ENCODE measurements at regions not wholly inside any gene's neighbourhood (a gene's known extent, or its start where the extent isn't known, plus 50 kb on each side); places are given as distances from the start of the nearest gene placed in this dataset.
"Not testable (repeated sequence)": the region's sequence is repeated elsewhere in the genome, so short reads cannot be mapped to it uniquely, and the experiment has no call there.

DNA sequence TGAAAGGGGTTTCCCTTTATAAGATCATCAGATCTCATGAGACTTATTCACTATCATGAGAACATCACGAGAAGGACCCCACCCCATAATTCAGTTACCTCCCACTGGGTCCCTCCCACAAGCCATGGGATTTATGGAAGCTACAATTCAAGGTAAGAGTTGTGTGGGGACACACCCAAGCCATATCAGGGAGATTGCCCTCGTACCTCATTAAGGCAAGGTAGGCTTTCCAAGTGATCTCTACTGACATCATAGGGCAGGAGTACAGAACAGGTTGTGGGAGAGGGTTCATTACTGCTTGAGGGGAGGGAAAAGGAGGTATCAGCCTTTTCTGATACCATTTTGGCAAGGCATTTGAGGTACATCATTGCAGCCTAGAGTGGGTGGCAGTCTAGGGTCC, 524.6 kb downstream of the PRKD1 start (continued):
- TF ChIP-seq BCLAF1 (IDR thresholded peaks at IDR 0.05; ENCODE audit: borderline replicate concordance in 1 of 2, control insufficient read depth in 1 of 2, low read depth in 2 of 2, low read length in 1 of 2) = no peak

GRCh38 chr14:29410581-29410980, 517.1 kb downstream of the PRKD1 start:
- in situ Hi-C loops (cut with MboI) (no loop called here), intact Hi-C loops (cut with micrococcal nuclease) (no loop called here)
- Histone ChIP-seq H3K9me1 (ENCODE audit: control insufficient read depth, insufficient read depth, low read length) (no peaks in the 10 kb centered on the region), H3K79me2 (ENCODE audit: control insufficient read depth, insufficient read depth, low read length) (no peaks in the 10 kb centered on the region), H3K36me3 (ENCODE audit: control insufficient read depth, insufficient read depth, low read length) (no peaks in the 10 kb centered on the region), H3K4me3 (no peak overlapping the region), H4K20me1 (replicated peaks; ENCODE audit: control insufficient read depth, insufficient read depth, low read length) (no peaks in the 10 kb centered on the region), H3K9ac (ENCODE audit: insufficient read depth in 1 of 2, low read depth in 2 of 2, low read length in 2 of 2) (no peak overlapping the region), H2AFZ (ENCODE audit: low read depth, low read length) (no peak overlapping the region), H3K27ac (ENCODE audit: extremely low read depth, low read depth, low read length) (no peak overlapping the region), H3K4me1 (replicated peaks in 1 of 2; ENCODE audit: control insufficient read depth in 2 of 2, insufficient read depth in 2 of 2, low read length in 2 of 2) (no peaks in the 10 kb centered on the region), H3K27me3 (ENCODE audit: control insufficient read depth in 2 of 2, insufficient read depth in 2 of 2, low read length in 2 of 2) (no peaks in the 10 kb centered on the region), H3K4me2 (ENCODE audit: insufficient read depth, low read length) (no peak overlapping the region), H3K9me3 (replicated peaks; ENCODE audit: control insufficient read depth, insufficient read depth, low read depth, low read length) (no peaks in the 10 kb centered on the region)
- CTCF ChIA-PET (ENCODE audit: low intra/inter-chr PET ratio) = no interaction called here
- no TSS peak for BruUV-seq (replicated peaks)
- FAIRE-seq = no peak
- POLR2A ChIA-PET = no interaction called here
- TF ChIP-seq SMAD2 (IDR thresholded peaks at IDR 0.05; ENCODE audit: low read depth, low read length) (no peak), CEBPG (CRISPR knock-in tag; IDR thresholded peaks at IDR 0.05) (no peak), CEBPG (tag; conservative IDR thresholded peaks at IDR 0.05 in 1 of 2, IDR thresholded peaks at IDR 0.05 in 1 of 2) (no peak), SIRT6 (IDR thresholded peaks at IDR 0.05; ENCODE audit: low read depth, low read length) (no peak), MAFK (IDR thresholded peaks at IDR 0.05; ENCODE audit: low read length) (no peak), MAX (CRISPR knock-in tag; IDR thresholded peaks at IDR 0.05) (no peak), PRMT5 (CRISPR knock-in tag; IDR thresholded peaks at IDR 0.05) (no peak), IFI16 (CRISPR knock-in tag; IDR thresholded peaks at IDR 0.05) (no peak), SETDB1 (IDR thresholded peaks at IDR 0.05; ENCODE audit: low read length) (no peak), ZNF740 (CRISPR knock-in tag; IDR thresholded peaks at IDR 0.05) (no peak), ZNF740 (tag; IDR thresholded peaks at IDR 0.05) (no peak)
- no peak for ATAC-seq
- WGBS (ENCODE audit: insufficient coverage, low coverage, missing lambda C conversion rate) = 0% methylated on average over 2 of the region's 2 CpGs
- no peak for DNase-seq (ENCODE audit: extremely low read depth in 1 of 4, low spot score in 3 of 4)

- ATAC-seq; H3K36me3 ChIP-seq (ENCODE audit: control insufficient read depth, insufficient read depth, low read length); H3K9ac ChIP-seq (ENCODE audit: insufficient read depth in 1 of 2, low read depth in 2 of 2, low read length in 2 of 2); H3K79me2 ChIP-seq (ENCODE audit: control insufficient read depth, insufficient read depth, low read length); FAIRE-seq; H3K27ac ChIP-seq (ENCODE audit: extremely low read depth, low read depth, low read length); H4K20me1 ChIP-seq (replicated peaks; ENCODE audit: control insufficient read depth, insufficient read depth, low read length); H3K9me1 ChIP-seq (ENCODE audit: control insufficient read depth, insufficient read depth, low read length); POLR2A ChIA-PET; H3K4me3 ChIP-seq; H3K4me1 ChIP-seq (replicated peaks in 1 of 2; ENCODE audit: control insufficient read depth in 2 of 2, insufficient read depth in 2 of 2, low read length in 2 of 2); H3K9me3 ChIP-seq (replicated peaks; ENCODE audit: control insufficient read depth, insufficient read depth, low read depth, low read length); H2AFZ ChIP-seq (ENCODE audit: low read depth, low read length); intact Hi-C loops (cut with micrococcal nuclease); H3K27me3 ChIP-seq (ENCODE audit: control insufficient read depth in 2 of 2, insufficient read depth in 2 of 2, low read length in 2 of 2); BruUV-seq (replicated peaks); CTCF ChIA-PET (ENCODE audit: low intra/inter-chr PET ratio); in situ Hi-C loops (cut with MboI); DNase-seq (ENCODE audit: extremely low read depth in 1 of 4, low spot score in 3 of 4); H3K4me2 ChIP-seq (ENCODE audit: insufficient read depth, low read length): not testable (repeated sequence)
- 0% methylated on average over 4 of the region's 5 CpGs for WGBS (ENCODE audit: insufficient coverage, low coverage, missing lambda C conversion rate)
Measured at GRCh38 chr14:29414931-29415330, 512.7 kb downstream of the PRKD1 start.
